GM12878 (cell line): ENCODE measurements at regions not wholly inside any gene's neighbourhood (a gene's known extent, or its start where the extent isn't known, plus 50 kb on each side); places are given as distances from the start of the nearest gene placed in this dataset.

ENCODE experiments used
- ATAC-seq: fragments of 200-7000 bp; cut with Tn5 transposase; 3 replicates; pipeline ENCODE4 v1.9.1; 2020; ENCODE audit warnings: mild to moderate bottlenecking, moderate library complexity
- BruUV-seq: library from RNA; stranded (reverse); fragments of 400-500 nt; replicated peaks from 2 replicates; lab custom pipeline; 2021; lab: Mats Ljungman, UMichigan
- CTCF ChIA-PET: fragments of 300-600 bp; sonication (Branson Sonifier 250); formaldehyde crosslinking; extraction: SDS; loops from one replicate; lab custom pipeline; 2021; ENCODE audit warnings: inconsistent platforms; lab: Yijun Ruan, JAX
- POLR2A ChIA-PET: fragments of 350-600 bp; formaldehyde crosslinking; extraction: SDS; loops from one replicate; lab custom pipeline; 2021; ENCODE audit warnings: inconsistent platforms; lab: Charles Lee
- RAD21 ChIA-PET: fragments of 300-600 bp; sonication (Branson Sonifier 250); formaldehyde crosslinking; loops from one replicate; lab custom pipeline; 2023; ENCODE audit warnings: antibody characterized with exemption; ENCODE audit not compliant: unreplicated experiment; lab: Charles Lee
- SMC1A ChIA-PET: fragments of 300-600 bp; sonication (Branson Sonifier 250); formaldehyde crosslinking; loops from one replicate; lab custom pipeline; 2023; ENCODE audit not compliant: unreplicated experiment, uncharacterized antibody; lab: Charles Lee
- DNase-seq: peaks from one replicate; pipeline ENCODE4 v3.0.0-alpha.2; 2011; ENCODE audit warnings: low read depth, low spot score
- FAIRE-seq: peaks from 3 replicates; lab custom pipeline; 2011; peaks lifted over from hg19 to GRCh38; lab: Jason Lieb, UNC
- H2AFZ ChIP-seq: 2 replicates; pipeline ENCODE4 v1.6.0; 2011; ENCODE audit warnings: low read depth, low read length, control low read depth; ENCODE audit not compliant: control insufficient read depth
- H3K27ac ChIP-seq: 2 replicates; pipeline ENCODE4 v1.5.1; 2011; ENCODE audit warnings: control low read depth; ENCODE audit not compliant: control insufficient read depth, insufficient read depth
- H3K27me3 ChIP-seq, 2 experiments: replicated peaks in 1 of 2; 2 replicates each; pipeline versions ENCODE4 v1.6.0 to v1.6.1; 2011; ENCODE audit warnings: low read length in 1 of 2; ENCODE audit not compliant: control insufficient read depth in 2 of 2, insufficient read depth in 2 of 2
- H3K36me3 ChIP-seq, 2 experiments: 2 replicates each; pipeline ENCODE4 v1.5.1; 2011; ENCODE audit warnings: low read length in 1 of 2; ENCODE audit not compliant: control insufficient read depth in 2 of 2, insufficient read depth in 2 of 2
- H3K4me1 ChIP-seq: 2 replicates; pipeline ENCODE4 v1.6.1; 2011; ENCODE audit warnings: mild to moderate bottlenecking, low read length, moderate library complexity, mixed read lengths; ENCODE audit not compliant: control insufficient read depth, insufficient read depth
- H3K4me2 ChIP-seq: 2 replicates; pipeline ENCODE4 v1.6.0; 2011; ENCODE audit warnings: control low read depth; ENCODE audit not compliant: control insufficient read depth, insufficient read depth
- H3K4me3 ChIP-seq: fragments of 200-600 bp; sonication (generic); 2 replicates; pipeline ENCODE4 v1.5.1; 2016
- H3K79me2 ChIP-seq: 2 replicates; pipeline ENCODE4 v1.6.0; 2011; ENCODE audit warnings: low read length; ENCODE audit not compliant: control insufficient read depth, insufficient read depth
- H3K9ac ChIP-seq: 2 replicates; pipeline ENCODE4 v1.8.0; 2011; ENCODE audit warnings: low read length, control low read depth, mixed read lengths; ENCODE audit not compliant: control insufficient read depth, insufficient read depth
- H3K9me3 ChIP-seq: replicated peaks from 3 replicates; pipeline ENCODE4 v1.5.1; 2011; ENCODE audit warnings: mild to moderate bottlenecking, low read length; ENCODE audit not compliant: control insufficient read depth, insufficient read depth
- H4K20me1 ChIP-seq: 2 replicates; pipeline ENCODE4 v1.6.0; 2011; ENCODE audit not compliant: control insufficient read depth, insufficient read depth
- BHLHE40 ChIP-seq, 2 experiments: fragments of 450-650 bp in 1 of 2; IDR thresholded peaks; 2 replicates each; pipeline ENCODE4 v1.6.1; 2011 to 2017; ENCODE audit warnings: low read depth in 2 of 2, borderline replicate concordance in 1 of 2, improper control_type of control experiment in 1 of 2, low read length in 1 of 2, mild to moderate bottlenecking in 1 of 2
- DPF2 ChIP-seq: fragments of 450-650 bp; IDR thresholded peaks from 2 replicates; pipeline ENCODE4 v1.6.1; 2017; ENCODE audit warnings: mild to moderate bottlenecking
- ESRRA ChIP-seq: IDR thresholded peaks from 2 replicates; pipeline ENCODE4 v1.6.1; 2012; ENCODE audit warnings: mild to moderate bottlenecking, low read length, improper control_type of control experiment
- HDGF ChIP-seq: fragments of 450-650 bp; IDR thresholded peaks from 2 replicates; pipeline ENCODE4 v1.6.1; 2016; ENCODE audit warnings: antibody characterized with exemption
- MEF2A ChIP-seq: IDR thresholded peaks from 2 replicates; pipeline ENCODE4 v1.6.1; 2011; ENCODE audit warnings: low read depth, mild to moderate bottlenecking, low read length, moderate library complexity; ENCODE audit not compliant: insufficient read depth
- MYB ChIP-seq: fragments of 150-350 bp; IDR thresholded peaks from 2 replicates; pipeline ENCODE4 v1.6.1; 2014; ENCODE audit warnings: mild to moderate bottlenecking, low read depth, low read length, borderline replicate concordance
- NFYB ChIP-seq: IDR thresholded peaks from 2 replicates; pipeline ENCODE4 v1.6.1; 2011; ENCODE audit warnings: low read depth, mild to moderate bottlenecking, low read length, improper control_type of control experiment, moderate library complexity; ENCODE audit not compliant: insufficient read depth
- PRDM15 ChIP-seq: fragments of 450-650 bp; formaldehyde crosslinking; IDR thresholded peaks from 2 replicates; pipeline ENCODE4 v1.4.0; 2020; ENCODE audit warnings: mild to moderate bottlenecking, moderate library complexity
- RBBP5 ChIP-seq: fragments of 200-600 bp; sonication (generic); conservative IDR thresholded peaks from 2 replicates; pipeline ENCODE4 v1.6.1; 2016
- TCF7 ChIP-seq: IDR thresholded peaks from 2 replicates; pipeline ENCODE4 v1.6.1; 2014; ENCODE audit warnings: antibody characterized with exemption, borderline replicate concordance
- WGBS: methylation state at CpG from one replicate; pipeline ENCODE4 v1.1.6; 2016; ENCODE audit warnings: low lambda C conversion rate; ENCODE audit not compliant: insufficient replicate concordance, insufficient coverage; ENCODE audit errors: missing lambda C conversion rate; 5-methylcytosine and 5-hydroxymethylcytosine counted together
- in situ Hi-C: fragments of 300-500 bp; cut with MboI; formaldehyde crosslinking; loops from 9 replicates; pipeline ENCODE4 v1.14.3; 2018; ENCODE audit warnings: mixed read lengths
- intact Hi-C: fragments of 100-400 bp; cut with micrococcal nuclease; formaldehyde crosslinking; loops from one replicate; pipeline ENCODE4 v1.14.2; 2022; ENCODE audit not compliant: unreplicated experiment
- TF ChIP-seq, protein P1 (sequence below): fragments of 450-650 bp; IDR thresholded peaks from 2 replicates; pipeline ENCODE4 v1.6.1; 2018; ENCODE audit warnings: borderline replicate concordance, mild to moderate bottlenecking; ENCODE audit not compliant: partially characterized antibody
- TF ChIP-seq, protein P2 (sequence below): fragments of 450-650 bp; IDR thresholded peaks from 2 replicates; pipeline ENCODE4 v1.6.1; 2017; ENCODE audit warnings: mild to moderate bottlenecking, moderate library complexity

DNA sequence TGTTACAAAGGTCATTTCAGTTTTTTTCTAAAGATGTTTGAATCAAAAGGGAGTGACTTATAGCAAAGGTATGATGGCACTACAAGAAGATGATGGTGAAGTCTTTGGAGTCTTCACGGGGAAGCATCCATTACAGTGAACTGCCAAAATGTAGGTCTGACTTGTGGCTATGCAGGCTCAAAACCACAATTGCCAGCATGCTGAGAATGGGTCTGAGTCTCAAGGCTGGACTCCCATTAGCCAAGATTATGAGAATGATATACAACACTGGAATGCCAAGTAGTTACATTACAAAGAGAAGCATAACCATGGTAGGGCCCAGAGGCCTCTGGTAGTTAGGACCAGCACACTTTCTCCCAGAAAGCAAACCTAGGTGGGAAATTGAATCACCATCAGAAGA, 194.2 kb downstream of the MTHFS start:
- Histone ChIP-seq H3K4me2 (no peak overlapping the region), H3K9me3 (no peaks in the 10 kb centered on the region), H3K4me3 (no peak overlapping the region), H4K20me1 (no peaks in the 10 kb centered on the region), H3K79me2 (no peaks in the 10 kb centered on the region), H3K27me3 (no peaks in the 10 kb centered on the region), H2AFZ (no peak overlapping the region), H3K9ac (no peak overlapping the region), H3K36me3 (no peaks in the 10 kb centered on the region), H3K4me1 (no peaks in the 10 kb centered on the region), H3K27ac (no peak overlapping the region)
- in situ Hi-C loops (no loop called here), intact Hi-C loops (loop anchor here (10.0 kb wide), 1 partner anchor 58 kb away; no protein-coding TSS in a partner anchor)
- FAIRE-seq = no peak
- POLR2A ChIA-PET = no interaction called here
- SMC1A ChIA-PET = no interaction called here
- 33% methylated on average over 1 of the region's 1 CpG for WGBS
- RAD21 ChIA-PET = no interaction called here
- BruUV-seq = no TSS peak
- ATAC-seq = no peak
- DNase-seq = no peak
- CTCF ChIA-PET = no interaction called here
- TF ChIP-seq DPF2 (no peak), NFYB (no peak), RBBP5 (no peak), PRDM15 (no peak), BHLHE40 (IDR thresholded peaks at IDR 0.05; ENCODE audit: borderline replicate concordance in 1 of 2, low read depth in 2 of 2, low read length in 1 of 2) (no peak), TCF7 (no peak), ESRRA (no peak), MYB (no peak), HDGF (no peak), MEF2A (no peak)
- TF ChIP-seq, protein P1, sequence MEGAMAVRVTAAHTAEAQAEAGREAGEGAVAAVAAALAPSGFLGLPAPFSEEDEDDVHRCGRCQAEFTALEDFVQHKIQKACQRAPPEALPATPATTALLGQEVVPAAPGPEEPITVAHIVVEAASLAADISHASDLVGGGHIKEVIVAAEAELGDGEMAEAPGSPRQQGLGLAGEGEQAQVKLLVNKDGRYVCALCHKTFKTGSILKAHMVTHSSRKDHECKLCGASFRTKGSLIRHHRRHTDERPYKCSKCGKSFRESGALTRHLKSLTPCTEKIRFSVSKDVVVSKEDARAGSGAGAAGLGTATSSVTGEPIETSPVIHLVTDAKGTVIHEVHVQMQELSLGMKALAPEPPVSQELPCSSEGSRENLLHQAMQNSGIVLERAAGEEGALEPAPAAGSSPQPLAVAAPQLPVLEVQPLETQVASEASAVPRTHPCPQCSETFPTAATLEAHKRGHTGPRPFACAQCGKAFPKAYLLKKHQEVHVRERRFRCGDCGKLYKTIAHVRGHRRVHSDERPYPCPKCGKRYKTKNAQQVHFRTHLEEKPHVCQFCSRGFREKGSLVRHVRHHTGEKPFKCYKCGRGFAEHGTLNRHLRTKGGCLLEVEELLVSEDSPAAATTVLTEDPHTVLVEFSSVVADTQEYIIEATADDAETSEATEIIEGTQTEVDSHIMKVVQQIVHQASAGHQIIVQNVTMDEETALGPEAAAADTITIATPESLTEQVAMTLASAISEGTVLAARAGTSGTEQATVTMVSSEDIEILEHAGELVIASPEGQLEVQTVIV = no peak
- TF ChIP-seq, protein P2, sequence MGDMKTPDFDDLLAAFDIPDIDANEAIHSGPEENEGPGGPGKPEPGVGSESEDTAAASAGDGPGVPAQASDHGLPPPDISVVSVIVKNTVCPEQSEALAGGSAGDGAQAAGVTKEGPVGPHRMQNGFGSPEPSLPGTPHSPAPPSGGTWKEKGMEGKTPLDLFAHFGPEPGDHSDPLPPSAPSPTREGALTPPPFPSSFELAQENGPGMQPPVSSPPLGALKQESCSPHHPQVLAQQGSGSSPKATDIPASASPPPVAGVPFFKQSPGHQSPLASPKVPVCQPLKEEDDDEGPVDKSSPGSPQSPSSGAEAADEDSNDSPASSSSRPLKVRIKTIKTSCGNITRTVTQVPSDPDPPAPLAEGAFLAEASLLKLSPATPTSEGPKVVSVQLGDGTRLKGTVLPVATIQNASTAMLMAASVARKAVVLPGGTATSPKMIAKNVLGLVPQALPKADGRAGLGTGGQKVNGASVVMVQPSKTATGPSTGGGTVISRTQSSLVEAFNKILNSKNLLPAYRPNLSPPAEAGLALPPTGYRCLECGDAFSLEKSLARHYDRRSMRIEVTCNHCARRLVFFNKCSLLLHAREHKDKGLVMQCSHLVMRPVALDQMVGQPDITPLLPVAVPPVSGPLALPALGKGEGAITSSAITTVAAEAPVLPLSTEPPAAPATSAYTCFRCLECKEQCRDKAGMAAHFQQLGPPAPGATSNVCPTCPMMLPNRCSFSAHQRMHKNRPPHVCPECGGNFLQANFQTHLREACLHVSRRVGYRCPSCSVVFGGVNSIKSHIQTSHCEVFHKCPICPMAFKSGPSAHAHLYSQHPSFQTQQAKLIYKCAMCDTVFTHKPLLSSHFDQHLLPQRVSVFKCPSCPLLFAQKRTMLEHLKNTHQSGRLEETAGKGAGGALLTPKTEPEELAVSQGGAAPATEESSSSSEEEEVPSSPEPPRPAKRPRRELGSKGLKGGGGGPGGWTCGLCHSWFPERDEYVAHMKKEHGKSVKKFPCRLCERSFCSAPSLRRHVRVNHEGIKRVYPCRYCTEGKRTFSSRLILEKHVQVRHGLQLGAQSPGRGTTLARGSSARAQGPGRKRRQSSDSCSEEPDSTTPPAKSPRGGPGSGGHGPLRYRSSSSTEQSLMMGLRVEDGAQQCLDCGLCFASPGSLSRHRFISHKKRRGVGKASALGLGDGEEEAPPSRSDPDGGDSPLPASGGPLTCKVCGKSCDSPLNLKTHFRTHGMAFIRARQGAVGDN = no peak
